GM10248 (cell line): ENCODE measurements at regions not wholly inside any gene's neighbourhood (a gene's known extent, or its start where the extent isn't known, plus 50 kb on each side); places are given as distances from the start of the nearest gene placed in this dataset.

Source experiments
- CTCF ChIA-PET: fragments of 300-600 bp; sonication (Branson Sonifier 250); formaldehyde crosslinking; extraction: SDS; loops from one replicate; lab custom pipeline; 2021; ENCODE audit warnings: antibody characterized with exemption; lab: Yijun Ruan, JAX
- POLR2A ChIA-PET: fragments of 350-650 bp; sonication (Branson Sonifier 250); formaldehyde crosslinking; extraction: SDS; loops from one replicate; lab custom pipeline; 2020; ENCODE audit warnings: antibody characterized with exemption; lab: Yijun Ruan, JAX
- DNase-seq: peaks from one replicate; pipeline ENCODE4 v3.0.0; 2012; ENCODE audit errors: extremely low spot score
- TF ChIP-seq, protein P1 (sequence below): IDR thresholded peaks from 2 replicates; pipeline ENCODE4 v1.5.1; 2012; ENCODE audit warnings: mild to moderate bottlenecking, low read depth; ENCODE audit errors: extremely low read depth, missing control alignments, control extremely low read depth

DNA sequence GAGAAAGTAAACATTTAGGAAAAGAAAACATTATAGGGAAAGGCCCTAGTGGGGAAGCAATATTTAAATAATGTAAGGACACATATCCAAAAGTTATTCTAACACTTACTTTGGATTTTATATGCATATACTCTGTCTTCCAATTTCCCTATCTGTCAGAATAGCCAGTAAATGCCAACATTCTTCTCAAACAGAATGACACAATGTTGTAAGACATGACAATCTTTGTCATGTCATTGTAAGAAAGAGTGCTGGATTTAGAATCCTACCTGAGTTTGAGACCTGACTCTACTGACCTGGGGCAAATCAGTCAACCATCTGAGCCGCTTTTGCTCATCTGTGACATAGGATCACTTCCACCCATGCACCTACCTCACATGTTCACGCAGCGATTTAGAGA, 198.3 kb downstream of the PHLDA1 start:
- TF ChIP-seq, protein P1, sequence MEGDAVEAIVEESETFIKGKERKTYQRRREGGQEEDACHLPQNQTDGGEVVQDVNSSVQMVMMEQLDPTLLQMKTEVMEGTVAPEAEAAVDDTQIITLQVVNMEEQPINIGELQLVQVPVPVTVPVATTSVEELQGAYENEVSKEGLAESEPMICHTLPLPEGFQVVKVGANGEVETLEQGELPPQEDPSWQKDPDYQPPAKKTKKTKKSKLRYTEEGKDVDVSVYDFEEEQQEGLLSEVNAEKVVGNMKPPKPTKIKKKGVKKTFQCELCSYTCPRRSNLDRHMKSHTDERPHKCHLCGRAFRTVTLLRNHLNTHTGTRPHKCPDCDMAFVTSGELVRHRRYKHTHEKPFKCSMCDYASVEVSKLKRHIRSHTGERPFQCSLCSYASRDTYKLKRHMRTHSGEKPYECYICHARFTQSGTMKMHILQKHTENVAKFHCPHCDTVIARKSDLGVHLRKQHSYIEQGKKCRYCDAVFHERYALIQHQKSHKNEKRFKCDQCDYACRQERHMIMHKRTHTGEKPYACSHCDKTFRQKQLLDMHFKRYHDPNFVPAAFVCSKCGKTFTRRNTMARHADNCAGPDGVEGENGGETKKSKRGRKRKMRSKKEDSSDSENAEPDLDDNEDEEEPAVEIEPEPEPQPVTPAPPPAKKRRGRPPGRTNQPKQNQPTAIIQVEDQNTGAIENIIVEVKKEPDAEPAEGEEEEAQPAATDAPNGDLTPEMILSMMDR: no peak
- ChIA-PET CTCF (interaction anchor here (0.5 kb wide), 1 partner anchor 41 kb away, joined by 3 read pairs; no protein-coding TSS in a partner anchor), POLR2A (no interaction called here)
- no peak for DNase-seq

DNA sequence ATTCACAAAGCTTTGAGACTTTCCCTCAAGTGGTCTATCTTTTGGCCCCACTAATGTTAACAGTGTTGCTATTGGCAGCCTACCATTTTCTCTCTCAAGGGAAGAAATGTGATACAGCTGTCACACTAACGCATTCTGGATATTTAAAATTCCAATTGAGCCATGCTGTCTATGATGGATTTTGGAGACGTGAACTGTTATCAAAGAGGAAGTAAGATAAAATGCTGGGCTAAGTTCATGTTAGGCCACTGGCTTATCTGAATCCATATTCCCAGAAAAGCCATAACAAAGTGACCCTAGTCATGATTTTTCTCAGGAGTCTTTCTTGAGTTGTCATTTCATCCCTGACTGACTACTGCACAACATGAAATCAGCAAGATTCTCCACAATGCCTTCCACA, 200.2 kb downstream of the PHLDA1 start:
- TF ChIP-seq, protein P1: no peak
- CTCF ChIA-PET: interaction anchor here (1.2 kb wide), 1 partner anchor 16 kb away, joined by 4 read pairs; no protein-coding TSS in a partner anchor
- POLR2A ChIA-PET: no interaction called here
- DNase-seq: no peak

DNA sequence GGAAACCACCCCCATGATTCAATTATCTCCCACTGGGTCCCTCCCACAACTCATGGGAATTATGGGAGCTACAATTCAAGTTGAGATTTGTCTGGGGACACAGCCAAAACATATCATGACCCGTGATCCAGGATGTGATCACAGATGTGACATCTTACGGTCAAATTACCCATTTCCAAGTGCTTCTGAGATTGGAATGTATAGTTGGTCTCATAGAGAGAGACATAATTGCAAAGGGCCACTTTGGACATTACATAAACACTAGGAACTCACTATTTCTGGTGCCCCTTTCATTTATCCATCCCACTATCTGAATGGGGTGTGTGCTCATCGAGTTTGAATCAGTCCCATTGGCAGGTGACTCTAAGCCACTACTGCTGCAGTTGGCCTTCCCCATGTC, 204.5 kb downstream of the PHLDA1 start:
- no peak for DNase-seq
- TF ChIP-seq, protein P1: no peak
- CTCF ChIA-PET: no interaction called here
- POLR2A ChIA-PET: no interaction called here

DNA sequence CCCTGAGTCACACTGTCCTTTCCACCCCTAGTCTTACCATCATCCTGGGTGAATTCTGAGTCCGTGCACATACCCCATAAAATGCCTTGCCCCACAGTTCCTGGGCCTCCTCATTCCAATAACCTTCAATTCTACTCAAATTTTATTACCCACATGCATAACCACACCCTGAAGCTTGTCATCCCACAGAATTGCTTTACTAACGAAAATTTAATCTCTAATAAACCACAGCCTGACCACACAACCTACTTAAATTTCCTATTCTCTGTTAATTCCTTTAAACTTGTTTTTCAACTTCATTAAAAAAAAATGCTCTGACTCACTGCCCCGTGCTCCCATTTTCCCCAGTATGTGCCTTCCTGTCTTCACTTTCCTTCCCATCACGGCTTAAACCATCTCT, 205.9 kb downstream of the PHLDA1 start:
- POLR2A ChIA-PET: no interaction called here
- no peak for DNase-seq
- CTCF ChIA-PET: interaction anchor here (1.4 kb wide), 1 partner anchor 23 kb away, joined by 4 read pairs; no protein-coding TSS in a partner anchor
- TF ChIP-seq, protein P1: no peak

DNA sequence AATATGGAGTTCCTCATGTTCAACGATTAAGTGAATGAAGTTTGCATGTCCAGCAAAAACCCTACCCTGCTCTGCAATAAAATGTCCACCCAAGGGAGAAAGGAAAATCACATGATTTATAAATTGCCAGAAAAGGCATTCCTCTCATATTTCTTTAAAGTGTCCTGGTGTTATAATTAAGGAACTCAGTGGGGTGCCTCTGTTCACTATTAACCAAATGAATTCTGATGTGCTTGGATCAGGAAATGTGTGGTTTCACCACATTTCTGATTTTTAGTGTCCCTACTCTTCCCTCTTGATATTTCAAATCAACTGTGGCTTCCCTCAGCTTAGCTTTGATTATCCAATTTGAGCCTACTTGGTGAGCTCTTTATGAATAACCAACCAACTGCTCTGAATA, 208.1 kb downstream of the PHLDA1 start:
- CTCF ChIA-PET: interaction anchor here (0.9 to 1.3 kb wide), 2 partner anchors 37 to 295 kb away, joined by 3 to 4 read pairs; no protein-coding TSS in a partner anchor
- no peak for DNase-seq
- TF ChIP-seq, protein P1: no peak
- POLR2A ChIA-PET: no interaction called here

DNA sequence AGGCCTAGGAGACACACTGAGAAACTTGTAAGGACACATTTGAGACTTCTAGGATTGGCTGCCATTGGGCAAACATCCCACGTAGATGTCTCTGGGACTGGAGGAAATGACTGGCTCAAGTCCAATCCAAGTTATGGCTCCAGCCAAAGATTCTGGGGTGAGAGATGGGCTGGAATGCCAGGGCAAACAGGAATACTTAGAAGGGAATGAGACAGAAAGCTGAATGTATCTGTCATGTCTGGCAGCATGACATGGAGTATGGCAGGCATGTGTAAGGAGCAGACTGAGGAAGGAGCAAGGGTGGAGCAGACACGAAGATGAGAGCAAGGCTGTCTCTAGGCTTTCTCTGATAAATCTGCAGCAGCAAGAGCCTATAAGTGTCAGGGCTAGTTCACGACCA, 209.2 kb downstream of the PHLDA1 start:
- no peak for DNase-seq
- ChIA-PET CTCF (interaction anchor here (0.8 kb wide), 1 partner anchor 22 kb away, joined by 4 read pairs; no protein-coding TSS in a partner anchor), POLR2A (no interaction called here)
- TF ChIP-seq, protein P1: no peak
